ENCODE measurements at regions not wholly inside any gene's neighbourhood (a gene's known extent, or its start where the extent isn't known, plus 50 kb on each side); places are given as distances from the start of the nearest gene placed in this dataset.

DNA sequence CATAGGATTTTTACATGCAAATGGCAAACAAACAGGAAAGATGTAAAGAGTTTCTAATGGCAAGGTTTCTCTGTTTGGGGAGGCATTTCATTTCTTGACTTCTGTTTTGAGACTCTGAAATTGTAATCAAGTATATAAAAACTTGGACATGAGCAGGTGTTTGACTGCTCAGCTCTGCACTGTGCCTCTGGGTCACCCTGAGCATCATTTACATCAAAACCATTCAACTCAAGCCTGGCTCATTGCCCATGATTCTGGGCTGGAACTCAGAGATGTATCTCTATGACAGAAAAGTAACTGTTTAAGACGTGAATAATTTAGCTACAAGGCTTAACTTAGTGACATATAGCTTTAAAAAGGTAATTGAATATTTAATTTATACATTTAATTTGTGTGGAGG, 1402.4 kb upstream of the NUDT12 start:
- Mint-ChIP-seq H3K4me3 (ENCODE audit: unreplicated experiment) (no peak overlapping the region), H3K36me3 (ENCODE audit: insufficient read depth, unreplicated experiment) (no peaks in the 10 kb centered on the region), H3K4me1 (ENCODE audit: insufficient read depth, unreplicated experiment) (no peaks in the 10 kb centered on the region), H3K27ac (ENCODE audit: low read depth, unreplicated experiment) (no peak overlapping the region), H3K9me3 (ENCODE audit: unreplicated experiment) (no peaks in the 10 kb centered on the region), H3K27me3 (ENCODE audit: insufficient read depth, unreplicated experiment) (no peaks in the 10 kb centered on the region)
- intact Hi-C loops (cut with micrococcal nuclease) = no loop called here
- no peak for DNase-seq (ENCODE audit: unreplicated experiment)
- TF ChIP-seq, protein P1, sequence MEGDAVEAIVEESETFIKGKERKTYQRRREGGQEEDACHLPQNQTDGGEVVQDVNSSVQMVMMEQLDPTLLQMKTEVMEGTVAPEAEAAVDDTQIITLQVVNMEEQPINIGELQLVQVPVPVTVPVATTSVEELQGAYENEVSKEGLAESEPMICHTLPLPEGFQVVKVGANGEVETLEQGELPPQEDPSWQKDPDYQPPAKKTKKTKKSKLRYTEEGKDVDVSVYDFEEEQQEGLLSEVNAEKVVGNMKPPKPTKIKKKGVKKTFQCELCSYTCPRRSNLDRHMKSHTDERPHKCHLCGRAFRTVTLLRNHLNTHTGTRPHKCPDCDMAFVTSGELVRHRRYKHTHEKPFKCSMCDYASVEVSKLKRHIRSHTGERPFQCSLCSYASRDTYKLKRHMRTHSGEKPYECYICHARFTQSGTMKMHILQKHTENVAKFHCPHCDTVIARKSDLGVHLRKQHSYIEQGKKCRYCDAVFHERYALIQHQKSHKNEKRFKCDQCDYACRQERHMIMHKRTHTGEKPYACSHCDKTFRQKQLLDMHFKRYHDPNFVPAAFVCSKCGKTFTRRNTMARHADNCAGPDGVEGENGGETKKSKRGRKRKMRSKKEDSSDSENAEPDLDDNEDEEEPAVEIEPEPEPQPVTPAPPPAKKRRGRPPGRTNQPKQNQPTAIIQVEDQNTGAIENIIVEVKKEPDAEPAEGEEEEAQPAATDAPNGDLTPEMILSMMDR (IDR thresholded peaks at IDR 0.05; ENCODE audit: unreplicated experiment) = no peak
- ChIA-PET POLR2A (no interaction called here), CTCF (no interaction called here)
- BruUV-seq (replicated peaks) = no TSS peak

DNA sequence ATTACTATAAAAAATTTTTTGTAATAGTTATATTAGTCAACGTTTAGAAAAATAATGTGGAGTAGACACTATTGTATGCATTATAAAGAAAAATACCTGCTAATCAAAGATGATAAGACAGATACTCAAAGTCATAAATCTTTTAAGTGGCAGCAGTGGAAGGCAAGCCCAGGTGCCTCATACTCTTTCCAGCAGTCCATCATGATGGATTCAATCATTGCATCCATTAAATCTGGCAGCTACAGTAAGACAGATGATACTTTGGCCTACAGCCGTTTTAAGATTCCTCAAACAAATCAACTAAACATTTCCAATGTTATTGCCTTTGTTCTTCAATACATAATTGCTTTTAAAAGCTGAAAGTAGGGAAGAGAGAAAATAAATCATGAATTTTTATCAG, 1392.9 kb upstream of the NUDT12 start:
- DNase-seq (ENCODE audit: unreplicated experiment) = no peak

DNA sequence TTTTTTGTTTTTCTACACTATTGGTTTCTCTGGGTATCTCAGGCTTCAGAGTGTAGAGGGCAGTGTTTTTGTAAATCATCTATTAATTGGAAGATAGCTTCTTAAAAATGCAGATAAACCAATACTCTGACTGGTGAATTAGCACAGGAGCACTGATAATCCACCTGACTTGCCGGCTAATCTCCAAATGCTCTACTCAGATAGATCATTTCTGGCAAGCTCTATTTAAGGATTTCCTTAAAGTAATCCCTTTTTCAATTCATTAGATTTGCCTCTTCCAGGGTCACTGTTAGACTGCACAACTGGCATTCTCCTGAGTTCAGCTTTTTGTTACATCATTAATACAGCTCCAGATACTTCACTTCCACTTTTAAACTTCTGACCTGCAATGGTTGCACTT, 1390.3 kb upstream of the NUDT12 start:
- Mint-ChIP-seq H3K27ac (ENCODE audit: low read depth, unreplicated experiment) (no peak overlapping the region), H3K9me3 (ENCODE audit: unreplicated experiment) (no peaks in the 10 kb centered on the region), H3K27me3 (ENCODE audit: insufficient read depth, unreplicated experiment) (no peaks in the 10 kb centered on the region), H3K36me3 (ENCODE audit: insufficient read depth, unreplicated experiment) (no peaks in the 10 kb centered on the region), H3K4me1 (ENCODE audit: insufficient read depth, unreplicated experiment) (no peaks in the 10 kb centered on the region), H3K4me3 (ENCODE audit: unreplicated experiment) (no peak overlapping the region)
- BruUV-seq (replicated peaks) = no TSS peak
- intact Hi-C loops (cut with micrococcal nuclease) = no loop called here
- ChIA-PET CTCF (no interaction called here), POLR2A (no interaction called here)
- TF ChIP-seq, protein P1 (IDR thresholded peaks at IDR 0.05; ENCODE audit: unreplicated experiment) = no peak
- DNase-seq (ENCODE audit: unreplicated experiment) = no peak

More for the DNA sequence above, 1392.9 kb upstream of the NUDT12 start:
- Mint-ChIP-seq H3K4me1 (ENCODE audit: insufficient read depth, unreplicated experiment) (no peaks in the 10 kb centered on the region), H3K27me3 (ENCODE audit: insufficient read depth, unreplicated experiment) (no peaks in the 10 kb centered on the region), H3K36me3 (ENCODE audit: insufficient read depth, unreplicated experiment) (no peaks in the 10 kb centered on the region), H3K27ac (ENCODE audit: low read depth, unreplicated experiment) (no peak overlapping the region), H3K4me3 (ENCODE audit: unreplicated experiment) (no peak overlapping the region), H3K9me3 (ENCODE audit: unreplicated experiment) (no peaks in the 10 kb centered on the region)
- BruUV-seq (replicated peaks) = no TSS peak
- TF ChIP-seq, protein P1 (IDR thresholded peaks at IDR 0.05; ENCODE audit: unreplicated experiment) = no peak
- ChIA-PET CTCF (no interaction called here), POLR2A (no interaction called here)
- intact Hi-C loops (cut with micrococcal nuclease) = no loop called here

DNA sequence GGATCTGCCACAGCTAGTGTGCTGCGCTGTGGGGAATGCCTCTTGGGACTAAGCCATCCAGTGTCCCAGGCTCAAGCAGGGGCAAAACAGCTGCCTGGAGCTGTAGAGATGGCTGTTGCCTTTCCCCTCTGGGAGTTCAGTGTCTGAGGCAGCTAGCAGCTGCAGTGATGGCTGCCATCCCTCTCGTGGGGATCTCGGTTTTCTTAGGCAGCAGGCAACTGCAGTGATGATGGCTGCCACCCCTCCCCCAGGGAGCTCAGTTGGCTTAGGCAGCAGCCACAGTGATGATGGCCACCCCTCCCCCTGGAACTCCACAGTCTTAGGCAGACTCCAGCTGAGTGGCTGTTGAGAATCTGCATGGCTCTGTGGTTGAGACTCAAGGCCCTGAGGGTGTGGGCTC, 1389.2 kb upstream of the NUDT12 start:
- Mint-ChIP-seq H3K36me3 (ENCODE audit: insufficient read depth, unreplicated experiment) (no peaks in the 10 kb centered on the region), H3K4me3 (ENCODE audit: unreplicated experiment) (no peak overlapping the region), H3K4me1 (ENCODE audit: insufficient read depth, unreplicated experiment) (no peaks in the 10 kb centered on the region), H3K27me3 (ENCODE audit: insufficient read depth, unreplicated experiment) (no peaks in the 10 kb centered on the region), H3K9me3 (ENCODE audit: unreplicated experiment) (no peaks in the 10 kb centered on the region), H3K27ac (ENCODE audit: low read depth, unreplicated experiment) (no peak overlapping the region)
- CTCF ChIA-PET = interaction anchor here (0.6 kb wide), 1 partner anchor 865 kb away, joined by 3 read pairs; no protein-coding TSS in a partner anchor
- no TSS peak for BruUV-seq (replicated peaks)
- DNase-seq (ENCODE audit: unreplicated experiment) = no peak
- TF ChIP-seq, protein P1 (IDR thresholded peaks at IDR 0.05; ENCODE audit: unreplicated experiment) = no peak
- POLR2A ChIA-PET = no interaction called here
- intact Hi-C loops (cut with micrococcal nuclease) = no loop called here

Measured in MCF 10A (cell line).